ENCODE measurements at regions not wholly inside any gene's neighbourhood (a gene's known extent, or its start where the extent isn't known, plus 50 kb on each side); places are given as distances from the start of the nearest gene placed in this dataset.

GRCh38 chr13:69423844-69424243, 683.8 kb upstream of the ATXN8OS start:
- no peak for DNase-seq (ENCODE audit: low read depth)

- no peak for DNase-seq (ENCODE audit: low read depth)
These were observed 689.3 kb upstream of the ATXN8OS start for GRCh38 chr13:69418319-69418718.

GRCh38 chr13:69410761-69411160, 696.9 kb upstream of the ATXN8OS start:
- no peak for DNase-seq (ENCODE audit: low read depth)

GRCh38 chr13:69391756-69392155, 715.9 kb upstream of the ATXN8OS start:
- no peak for DNase-seq (ENCODE audit: low read depth)

GRCh38 chr13:69389899-69390298, 717.7 kb upstream of the ATXN8OS start:
- DNase-seq (ENCODE audit: low read depth) = peak; percentile 23

GRCh38 chr13:69373747-69374425, 733.7 kb upstream of the ATXN8OS start:
- no peak for DNase-seq (ENCODE audit: low read depth)

GRCh38 chr13:69363360-69363759, 744.3 kb upstream of the ATXN8OS start:
- DNase-seq (ENCODE audit: low read depth) = no peak

- DNase-seq (ENCODE audit: low read depth) = no peak
These were observed 776.4 kb upstream of the ATXN8OS start for GRCh38 chr13:69331245-69331644.

- no peak for DNase-seq (ENCODE audit: low read depth)
These were observed 783.3 kb upstream of the ATXN8OS start for GRCh38 chr13:69324090-69324886.

GRCh38 chr13:69319656-69320055, 788.0 kb upstream of the ATXN8OS start:
- no peak for DNase-seq (ENCODE audit: low read depth)

GRCh38 chr13:69315039-69315438, 792.6 kb upstream of the ATXN8OS start:
- no peak for DNase-seq (ENCODE audit: low read depth)

- no peak for DNase-seq (ENCODE audit: low read depth)
These were observed 800.9 kb upstream of the ATXN8OS start for GRCh38 chr13:69306766-69307165.

- DNase-seq (ENCODE audit: low read depth) = no peak
These were observed 807.5 kb upstream of the ATXN8OS start for GRCh38 chr13:69300131-69300530.

- no peak for DNase-seq (ENCODE audit: low read depth)
These were observed 811.5 kb upstream of the ATXN8OS start for GRCh38 chr13:69296130-69296529.

GRCh38 chr13:69292789-69293425, 814.7 kb upstream of the ATXN8OS start:
- no peak for DNase-seq (ENCODE audit: low read depth)

GRCh38 chr13:69291292-69291906, 816.2 kb upstream of the ATXN8OS start:
- no peak for DNase-seq (ENCODE audit: low read depth)

- DNase-seq (ENCODE audit: low read depth) = no peak
These were observed 819.6 kb upstream of the ATXN8OS start for GRCh38 chr13:69288026-69288425.

- no peak for DNase-seq (ENCODE audit: low read depth)
These were observed 820.5 kb upstream of the ATXN8OS start for GRCh38 chr13:69287050-69287698.

GRCh38 chr13:69283837-69284236, 823.8 kb upstream of the ATXN8OS start:
- DNase-seq (ENCODE audit: low read depth) = no peak

GRCh38 chr13:69283301-69283700, 824.3 kb upstream of the ATXN8OS start:
- no peak for DNase-seq (ENCODE audit: low read depth)

- DNase-seq (ENCODE audit: low read depth) = no peak
These were observed 827.2 kb upstream of the ATXN8OS start for GRCh38 chr13:69280399-69280798.

- no peak for DNase-seq (ENCODE audit: low read depth)
These were observed 828.4 kb upstream of the ATXN8OS start for GRCh38 chr13:69279213-69279612.

Measured in HS-5 (cell line).